ENCODE measurements at regions not wholly inside any gene's neighbourhood (a gene's known extent, or its start where the extent isn't known, plus 50 kb on each side); places are given as distances from the start of the nearest gene placed in this dataset.

- DNase-seq (ENCODE audit: low spot score): no peak
These were observed 1178.7 kb upstream of the GBE1 start for GRCh38 chr3:82940124-82940523.

- DNase-seq (ENCODE audit: low spot score): no peak
These were observed 1178.1 kb upstream of the GBE1 start for GRCh38 chr3:82939491-82940097.

GRCh38 chr3:82938821-82939328, 1177.4 kb upstream of the GBE1 start:
- DNase-seq (ENCODE audit: low spot score): no peak

GRCh38 chr3:82927309-82928253, 1166.1 kb upstream of the GBE1 start:
- DNase-seq (ENCODE audit: low spot score): no peak

- no peak for DNase-seq (ENCODE audit: low spot score)
These were observed 1129.6 kb upstream of the GBE1 start for GRCh38 chr3:82891028-82891427.

- DNase-seq (ENCODE audit: low spot score): no peak
These were observed 1121.6 kb upstream of the GBE1 start for GRCh38 chr3:82883072-82883471.

GRCh38 chr3:82875401-82875800, 1114.0 kb upstream of the GBE1 start:
- DNase-seq (ENCODE audit: low spot score): no peak

- DNase-seq (ENCODE audit: low spot score): no peak
These were observed 1078.4 kb upstream of the GBE1 start for GRCh38 chr3:82839871-82840270.

GRCh38 chr3:82834098-82834497, 1072.7 kb upstream of the GBE1 start:
- DNase-seq (ENCODE audit: low spot score): no peak

GRCh38 chr3:82824491-82824890, 1063.0 kb upstream of the GBE1 start:
- DNase-seq (ENCODE audit: low spot score): no peak

GRCh38 chr3:82816086-82816485, 1054.6 kb upstream of the GBE1 start:
- DNase-seq (ENCODE audit: low spot score): no peak

GRCh38 chr3:82815417-82816058, 1054.1 kb upstream of the GBE1 start:
- DNase-seq (ENCODE audit: low spot score): no peak

- no peak for DNase-seq (ENCODE audit: low spot score)
These were observed 1053.2 kb upstream of the GBE1 start for GRCh38 chr3:82814660-82815059.

- no peak for DNase-seq (ENCODE audit: low spot score)
These were observed 1046.3 kb upstream of the GBE1 start for GRCh38 chr3:82807781-82808180.

GRCh38 chr3:82802501-82802900, 1041.1 kb upstream of the GBE1 start:
- DNase-seq (ENCODE audit: low spot score): no peak

- no peak for DNase-seq (ENCODE audit: low spot score)
These were observed 1038.8 kb upstream of the GBE1 start for GRCh38 chr3:82800248-82800647.

- DNase-seq (ENCODE audit: low spot score): no peak
These were observed 1035.3 kb upstream of the GBE1 start for GRCh38 chr3:82796765-82797164.

GRCh38 chr3:82791241-82791640, 1029.8 kb upstream of the GBE1 start:
- DNase-seq (ENCODE audit: low spot score): no peak

GRCh38 chr3:82790307-82791097, 1029.1 kb upstream of the GBE1 start:
- DNase-seq (ENCODE audit: low spot score): no peak

- no peak for DNase-seq (ENCODE audit: low spot score)
These were observed 1021.7 kb upstream of the GBE1 start for GRCh38 chr3:82783194-82783593.

- no peak for DNase-seq (ENCODE audit: low spot score)
These were observed 1011.8 kb upstream of the GBE1 start for GRCh38 chr3:82773207-82773606.

- DNase-seq (ENCODE audit: low spot score): no peak
These were observed 1003.1 kb upstream of the GBE1 start for GRCh38 chr3:82764521-82764920.

Measured in left forelimb (tissue), 1 donor.